ENCODE measurements at regions not wholly inside any gene's neighbourhood (a gene's known extent, or its start where the extent isn't known, plus 50 kb on each side); places are given as distances from the start of the nearest gene placed in this dataset.

GRCh38 chr20:55333798-55334197, 671.5 kb downstream of the CBLN4 start:
- no peaks in the 10 kb centered on the region for H4K20me1 ChIP-seq (ENCODE audit: control insufficient read depth, insufficient read depth, insufficient read length)
- peaks cover 6 to 7% of the 10 kb centered on the region in 2 experiments for H3K4me1 Mint-ChIP-seq
- no peaks in the 10 kb centered on the region for H3K36me3 Mint-ChIP-seq (ENCODE audit: insufficient read depth in 1 of 3, low read depth in 3 of 3)
- no peak overlapping the region for H4K91ac ChIP-seq (ENCODE audit: insufficient read length, low read depth, low read length)
- WGBS (ENCODE audit: extremely low coverage, insufficient read length, low lambda C conversion rate) = no CpG with 5 or more reads among the region's 2 CpGs
- no peak overlapping the region for H2BK20ac ChIP-seq (ENCODE audit: low read depth, low read length, poor library complexity, severe bottlenecking)
- H3K27ac Mint-ChIP-seq = no peak overlapping the region
- no peaks in the 10 kb centered on the region for H3K79me2 ChIP-seq (ENCODE audit: insufficient read depth, low read length)
- H3K4me3 Mint-ChIP-seq = no peak overlapping the region
- H3K18ac ChIP-seq (ENCODE audit: insufficient read length, low read depth, low read length) = no peak overlapping the region
- H2BK5ac ChIP-seq (ENCODE audit: insufficient read length, low read length) = no peak overlapping the region
- H2AK5ac ChIP-seq (ENCODE audit: insufficient read length, low read length) = no peak overlapping the region
- H3K27me3 ChIP-seq (ENCODE audit: insufficient read depth, low read length) = no peaks in the 10 kb centered on the region
- H3K9me3 ChIP-seq (ENCODE audit: control insufficient read depth, low read depth, low read length) = no peaks in the 10 kb centered on the region
- H3K4me2 ChIP-seq (ENCODE audit: insufficient read depth, insufficient read length, low read length) = no peak overlapping the region
- H3T11ph ChIP-seq (ENCODE audit: low read length) = no peak overlapping the region
- no peak overlapping the region for H2AFZ ChIP-seq (ENCODE audit: low read length)
- H3K27me3 Mint-ChIP-seq (ENCODE audit: low read depth) = no peaks in the 10 kb centered on the region
- H3K4me1 ChIP-seq (ENCODE audit: insufficient read depth, low read length) = no peaks in the 10 kb centered on the region
- no peaks in the 10 kb centered on the region for H3K79me1 ChIP-seq (ENCODE audit: insufficient read depth, low read depth, low read length, poor library complexity, severe bottlenecking)
- no peak overlapping the region for H2BK12ac ChIP-seq (ENCODE audit: insufficient read length, low read depth, low read length)
- H2BK120ac ChIP-seq (ENCODE audit: low read depth, low read length, poor library complexity, severe bottlenecking) = no peak overlapping the region
- H3K9ac ChIP-seq (ENCODE audit: extremely low read depth, insufficient read length, low read length) = no peak overlapping the region
- no peak overlapping the region for H2BK15ac ChIP-seq (ENCODE audit: low read depth, low read length)
- no peak for DNase-seq
- no peak overlapping the region for H3K56ac ChIP-seq (ENCODE audit: insufficient read length, low read depth, low read length)
- no peak overlapping the region for H3K27ac ChIP-seq (ENCODE audit: insufficient read length, low read depth, low read length)
- TF ChIP-seq CTCF (conservative IDR thresholded peaks at IDR 0.05) = no peak
- H3K4ac ChIP-seq (ENCODE audit: low read depth, low read length) = no peak overlapping the region
- H4K5ac ChIP-seq (ENCODE audit: insufficient read length, low read depth, low read length) = no peak overlapping the region
- H3K14ac ChIP-seq (ENCODE audit: insufficient read depth, low read length) = no peak overlapping the region
- no peak overlapping the region for H3K23ac ChIP-seq (ENCODE audit: insufficient read length, low read depth, low read length)
- no peak overlapping the region for H4K8ac ChIP-seq (replicated peaks; ENCODE audit: insufficient read length, low read depth, low read length)
- no peaks in the 10 kb centered on the region for H3K9me3 Mint-ChIP-seq
- H3K23me2 ChIP-seq (ENCODE audit: insufficient read length, low read depth, low read length, poor library complexity, severe bottlenecking) = no peaks in the 10 kb centered on the region

All from H9 (cell line).